Fibroblast of skin of left biceps (primary cell): ENCODE measurements at regions not wholly inside any gene's neighbourhood (a gene's known extent, or its start where the extent isn't known, plus 50 kb on each side); places are given as distances from the start of the nearest gene placed in this dataset.
"Not testable (repeated sequence)": the region's sequence is repeated elsewhere in the genome, so short reads cannot be mapped to it uniquely, and the experiment has no call there.

ENCODE experiments used
- DNase-seq, 2 experiments: peaks; one replicate each; pipeline ENCODE4 v3.0.0-alpha.2; 2013; ENCODE audit warnings: low read depth in 2 of 2

DNA sequence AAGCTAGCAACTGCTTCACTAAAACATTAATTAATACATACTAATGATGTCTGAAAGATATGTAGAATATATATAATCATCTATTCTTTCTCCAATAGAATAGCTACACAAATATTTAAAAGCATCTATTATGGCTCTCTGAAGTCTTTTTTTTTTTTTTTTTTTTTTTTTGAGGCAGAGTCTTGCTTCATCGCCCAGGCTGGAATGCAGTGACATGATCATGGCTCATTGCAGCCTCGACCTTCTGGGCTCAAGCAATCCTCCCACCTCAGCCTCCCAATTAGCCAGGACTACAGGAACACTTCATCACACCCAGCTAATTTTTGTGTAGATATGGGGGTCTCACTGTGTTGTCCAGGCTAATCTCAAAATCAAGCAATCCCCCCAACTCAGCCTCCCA lies 120.4 kb upstream of the KYNU start:
- no peak for DNase-seq

DNA sequence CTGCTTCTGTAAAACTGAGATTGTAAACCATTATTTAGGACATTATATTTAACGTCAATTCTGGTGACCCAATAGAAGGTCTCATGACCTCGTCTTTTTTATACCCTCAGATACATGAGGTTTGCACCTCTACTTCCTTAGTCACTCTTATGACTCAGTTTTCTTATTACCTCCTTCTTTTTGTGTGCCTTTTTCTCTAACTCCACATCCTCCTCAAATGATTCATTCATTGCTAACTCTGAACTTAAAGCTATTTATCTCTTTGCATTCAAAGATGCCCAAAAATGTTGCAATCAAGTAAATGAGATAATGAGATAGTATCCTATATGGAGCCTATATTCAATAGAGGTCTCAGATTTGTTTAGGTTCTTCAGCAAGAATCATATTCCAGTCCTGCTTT lies 121.0 kb upstream of the KYNU start:
- no peak for DNase-seq

- DNase-seq: no peak
These were observed 122.3 kb upstream of the KYNU start for GRCh38 chr2:142755191-142755590.

DNA sequence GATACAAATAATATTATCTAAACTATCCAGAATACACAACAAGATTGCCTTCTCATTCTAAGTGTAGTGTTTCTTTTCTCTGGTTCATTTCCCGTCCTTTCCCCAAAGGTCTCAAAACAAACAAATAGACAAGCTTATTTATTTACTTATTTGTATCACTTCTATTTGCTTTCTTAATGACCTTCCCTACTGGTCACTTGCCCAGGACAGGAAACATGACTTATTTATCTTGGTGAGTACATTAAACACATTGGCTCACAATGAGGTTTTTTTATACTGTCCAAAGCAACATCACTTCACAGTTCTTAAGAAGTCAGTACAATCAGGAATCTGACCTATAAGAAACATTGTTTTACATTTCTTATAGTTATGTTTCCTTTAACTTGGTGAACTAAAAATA lies 123.3 kb upstream of the KYNU start:
- DNase-seq: no peak

DNA sequence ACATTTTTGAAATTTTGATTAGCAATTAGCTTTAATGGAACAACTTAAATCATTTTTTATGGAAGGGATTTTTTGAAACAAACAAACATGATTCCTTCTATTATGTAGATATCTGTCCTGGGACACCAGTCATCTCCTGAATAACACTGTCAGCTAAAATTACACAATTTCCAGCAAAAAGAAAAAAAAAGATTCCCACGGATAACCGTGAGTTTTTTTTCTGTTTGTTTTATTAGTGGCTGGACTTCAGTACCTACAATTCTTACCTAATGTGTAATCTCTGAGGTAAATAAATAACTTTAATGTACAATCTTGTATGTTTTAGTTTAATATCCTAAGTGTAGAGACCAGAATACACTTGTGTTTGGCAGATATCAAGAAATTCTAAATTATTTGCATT lies 126.6 kb upstream of the KYNU start:
- no peak for DNase-seq

GRCh38 chr2:142748559-142749099 lies 128.8 kb upstream of the KYNU start:
- DNase-seq: no peak

GRCh38 chr2:142745691-142746090 lies 131.8 kb upstream of the KYNU start:
- DNase-seq: no peak

GRCh38 chr2:142742371-142743214 lies 134.9 kb upstream of the KYNU start:
- DNase-seq: peak; percentile 50 to 64

- no peak for DNase-seq
These were observed 135.6 kb upstream of the KYNU start for GRCh38 chr2:142741764-142742269.

- no peak for DNase-seq
These were observed 142.7 kb upstream of the KYNU start for GRCh38 chr2:142734770-142735169.

DNA sequence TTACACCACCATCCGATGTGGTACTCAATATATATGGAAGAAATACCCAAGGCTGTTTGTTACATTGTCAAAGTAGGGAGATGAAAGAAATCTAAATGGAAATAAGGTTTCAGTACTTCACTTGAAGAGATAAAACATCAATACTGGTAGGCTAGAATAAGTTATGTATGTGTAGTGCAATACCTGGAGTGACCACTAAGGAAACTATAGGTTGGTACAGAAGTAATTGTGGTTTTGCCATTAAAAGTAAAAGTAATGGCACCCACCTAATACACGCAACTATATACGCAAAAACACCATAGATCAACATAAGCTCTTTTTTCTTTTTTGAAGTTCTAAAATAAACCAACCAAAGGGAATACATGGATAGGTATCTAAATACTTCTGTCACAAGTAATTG lies 143.2 kb upstream of the KYNU start:
- no peak for DNase-seq

DNA sequence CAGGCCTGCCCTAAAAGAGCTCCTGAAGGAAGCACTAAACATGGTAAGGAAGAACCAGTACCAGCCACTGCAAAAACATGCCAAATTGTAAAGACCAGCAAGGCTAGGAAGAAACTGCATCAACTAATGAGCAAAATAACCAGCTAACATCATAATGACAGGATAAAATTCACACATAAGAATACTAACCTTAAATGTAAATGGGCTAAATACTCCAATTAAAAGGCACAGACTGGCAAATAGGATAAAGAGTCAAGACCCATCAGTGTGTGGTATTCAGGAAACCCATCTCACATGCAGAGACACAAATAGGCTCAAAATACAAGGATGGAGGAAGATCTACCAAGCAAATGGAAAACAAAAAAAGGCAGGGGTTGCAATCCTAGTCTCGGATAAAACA lies 147.7 kb upstream of the KYNU start:
- not testable (repeated sequence) for DNase-seq

- DNase-seq: not testable (repeated sequence)
These were observed 149.5 kb upstream of the KYNU start for GRCh38 chr2:142727821-142728478.

DNA sequence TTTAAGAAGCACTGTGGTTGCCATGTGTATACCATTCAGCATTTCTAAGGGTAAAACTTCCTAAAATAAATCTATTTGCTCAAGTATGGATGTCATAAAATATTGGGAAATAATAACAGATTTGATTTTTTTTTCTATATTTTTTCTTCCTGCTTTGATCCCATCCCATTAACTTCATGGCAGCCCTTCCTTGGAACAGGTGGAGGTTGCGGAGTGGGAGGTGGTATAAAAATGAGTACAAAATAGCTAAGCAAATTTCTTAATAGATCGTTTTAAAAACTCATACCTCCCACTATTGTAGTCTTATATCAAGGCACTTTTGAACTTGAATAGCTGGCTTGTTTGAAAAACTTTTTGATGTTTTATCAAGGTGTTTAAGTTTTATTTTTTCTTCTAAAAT lies 152.1 kb upstream of the KYNU start:
- no peak for DNase-seq

- DNase-seq: no peak
These were observed 152.6 kb upstream of the KYNU start for GRCh38 chr2:142724713-142725349.

DNA sequence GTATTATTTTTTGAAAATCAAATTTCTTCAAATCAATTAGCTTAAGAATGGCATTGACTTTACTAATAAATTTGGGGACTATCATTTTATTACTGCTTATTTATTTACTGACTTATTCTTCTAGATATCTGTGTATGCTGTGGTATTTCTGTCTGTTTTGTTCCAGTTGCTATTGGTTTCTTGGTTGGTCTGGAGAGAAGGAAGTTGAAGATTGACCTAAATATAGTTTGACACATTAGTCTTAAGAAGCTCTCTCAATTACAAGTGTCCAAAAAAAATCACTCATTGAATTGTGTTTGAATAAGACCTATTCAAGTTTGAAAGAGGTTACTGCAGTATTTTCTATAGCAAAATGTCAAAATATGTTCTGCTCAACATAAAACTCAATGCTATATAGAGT lies 153.3 kb upstream of the KYNU start:
- no peak for DNase-seq

DNA sequence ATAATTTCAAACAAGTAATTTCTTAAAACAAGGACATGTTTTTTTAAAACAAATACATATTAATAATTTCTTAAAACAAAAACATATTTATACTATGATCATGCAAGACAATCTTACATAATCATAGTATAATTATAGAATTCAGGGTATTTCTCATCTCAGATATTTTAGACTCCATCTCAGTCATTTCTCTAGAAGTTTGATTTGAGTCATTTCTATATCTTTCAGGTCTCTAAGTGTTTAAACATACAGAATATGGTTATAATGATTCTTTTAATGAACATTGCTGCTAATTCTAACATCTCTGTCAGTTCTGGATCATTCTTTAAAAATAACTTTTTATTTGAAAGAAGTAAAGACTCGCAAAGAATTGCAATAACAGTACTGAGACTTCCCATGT lies 154.2 kb upstream of the KYNU start:
- DNase-seq: no peak

DNA sequence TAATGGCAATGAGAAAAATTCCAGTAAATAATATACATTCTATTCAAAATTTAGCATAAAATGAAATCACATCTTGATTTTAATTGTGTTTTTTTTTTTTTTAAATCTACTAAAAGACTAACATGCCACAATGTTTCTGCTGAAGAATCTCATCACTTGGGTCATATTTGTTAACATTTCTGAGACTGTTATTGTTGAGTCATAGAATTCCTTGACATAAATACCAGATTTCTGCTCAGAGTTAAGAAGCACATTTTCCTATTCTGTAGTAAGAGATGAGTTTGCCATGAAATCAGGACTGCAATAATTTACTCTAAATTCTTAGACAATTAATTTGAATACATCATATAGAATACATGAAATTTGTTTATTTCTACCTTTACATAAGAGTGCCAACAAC lies 154.9 kb upstream of the KYNU start:
- peak in 1 of 2 experiments; percentile 16 for DNase-seq

DNA sequence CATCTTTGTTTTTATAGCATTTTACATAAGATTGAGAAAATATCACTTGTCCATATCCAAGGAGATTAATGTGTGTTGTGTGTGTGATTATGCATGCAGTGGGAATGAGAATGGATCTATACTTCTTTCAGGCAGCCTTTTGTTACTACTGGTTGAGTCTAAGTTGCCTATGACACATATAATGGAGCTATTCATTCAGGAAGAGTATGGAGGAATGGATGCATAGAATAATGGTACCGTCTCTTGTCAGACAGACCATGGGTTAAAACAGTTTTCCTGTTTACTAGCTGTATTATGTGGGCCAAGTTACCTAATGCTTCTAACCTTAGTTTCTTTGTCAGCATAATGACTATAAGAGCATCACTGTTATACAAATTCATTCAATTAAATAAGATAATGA lies 155.4 kb upstream of the KYNU start:
- DNase-seq: no peak

- no peak for DNase-seq
These were observed 156.4 kb upstream of the KYNU start for GRCh38 chr2:142721015-142721414.

- no peak for DNase-seq
These were observed 158.8 kb upstream of the KYNU start for GRCh38 chr2:142718576-142719155.
